B cell (primary cell): ENCODE measurements at regions not wholly inside any gene's neighbourhood (a gene's known extent, or its start where the extent isn't known, plus 50 kb on each side); places are given as distances from the start of the nearest gene placed in this dataset.

ENCODE experiments used
- ATAC-seq: fragments of 200-7000 bp; cut with Tn5 transposase; one replicate; pipeline ENCODE4 v1.10.0; 2021; ENCODE audit warnings: low read depth, mild to moderate bottlenecking, moderate number of reproducible peaks, moderate library complexity
- CTCF ChIA-PET: fragments of 350-600 bp; sonication (Branson Sonifier 250); formaldehyde crosslinking; loops from one replicate; lab custom pipeline; 2021; ENCODE audit warnings: antibody characterized with exemption, inconsistent platforms; lab: Charles Lee
- POLR2A ChIA-PET: fragments of 350-600 bp; sonication (Branson Sonifier 250); formaldehyde crosslinking; loops from one replicate; lab custom pipeline; 2021; ENCODE audit warnings: antibody characterized with exemption; lab: Charles Lee
- DNase-seq: peaks from one replicate; pipeline ENCODE4 v3.0.0; 2013
- H2AFZ ChIP-seq: 2 replicates; pipeline ENCODE4 v1.6.1; 2012; ENCODE audit warnings: mild to moderate bottlenecking, low read depth, low read length; ENCODE audit not compliant: insufficient read depth, poor library complexity, severe bottlenecking
- H3K27ac ChIP-seq, 2 donors: 1 replicate in 1 of 2; 2 replicates in 1 of 2; pipeline ENCODE4 v1.5.1; 2012 to 2013; ENCODE audit warnings: low read length in 2 of 2, mild to moderate bottlenecking in 2 of 2, moderate library complexity in 1 of 2
- H3K27me3 ChIP-seq, 4 experiments: fragments of 200-600 bp in 1 of 4; sonication (generic) in 1 of 4; replicated peaks in 1 of 4; 1 replicate in 2 of 4; 2 replicates in 2 of 4; pipeline versions ENCODE4 v1.6.1 to v1.7.0; 2013 to 2016; ENCODE audit warnings: low read length in 3 of 4, mild to moderate bottlenecking in 2 of 4, mixed read lengths in 1 of 4, moderate library complexity in 1 of 4; ENCODE audit not compliant: insufficient read depth in 4 of 4, control insufficient read depth in 3 of 4; ENCODE audit errors: control extremely low read depth in 1 of 4
- H3K36me3 ChIP-seq, 2 experiments: replicated peaks in 1 of 2; 1 replicate in 1 of 2; 2 replicates in 1 of 2; pipeline versions ENCODE4 v1.6.1 to v1.7.1; 2013; ENCODE audit warnings: low read length in 1 of 2; ENCODE audit not compliant: insufficient read depth in 2 of 2, control insufficient read depth in 1 of 2; ENCODE audit errors: control extremely low read depth in 1 of 2, extremely low read depth in 1 of 2
- H3K4me1 ChIP-seq, 2 donors: fragments of 200-600 bp in 1 of 2; sonication (generic) in 1 of 2; 1 replicate in 1 of 2; 2 replicates in 1 of 2; pipeline versions ENCODE4 v1.5.1 to v1.6.1; 2013 to 2017; ENCODE audit warnings: low read length in 2 of 2; ENCODE audit not compliant: control insufficient read depth in 2 of 2, insufficient read depth in 2 of 2
- H3K4me2 ChIP-seq: replicated peaks from 2 replicates; pipeline ENCODE3; 2012; ENCODE audit warnings: mild to moderate bottlenecking, low read depth, low read length; ENCODE audit not compliant: poor library complexity, severe bottlenecking
- H3K4me3 ChIP-seq, 5 experiments: fragments of 200-600 bp in 1 of 5; sonication (generic) in 1 of 5; 1 replicate in 3 of 5; 2 replicates in 2 of 5; pipeline versions ENCODE4 v1.5.1 to v1.7.0; 2011 to 2016; ENCODE audit warnings: low read length in 4 of 5, mild to moderate bottlenecking in 4 of 5, low read depth in 2 of 5, control low read depth in 1 of 5, moderate library complexity in 1 of 5; ENCODE audit not compliant: insufficient read depth in 1 of 5; ENCODE audit errors: control extremely low read depth in 1 of 5, extremely low read depth in 1 of 5
- H3K79me2 ChIP-seq: fragments of 200-600 bp; sonication (generic); one replicate; pipeline ENCODE4 v1.6.0; 2016; ENCODE audit warnings: low read length; ENCODE audit not compliant: control insufficient read depth, insufficient read depth
- H3K9ac ChIP-seq: fragments of 200-600 bp; sonication (generic); 2 replicates; pipeline ENCODE4 v1.6.1; 2017; ENCODE audit warnings: mild to moderate bottlenecking, low read length, moderate library complexity
- H3K9me3 ChIP-seq, 3 donors: one replicate each; pipeline versions ENCODE4 v1.6.1 to v1.7.1; 2013; ENCODE audit warnings: low read length in 2 of 3; ENCODE audit not compliant: control insufficient read depth in 2 of 3, insufficient read depth in 1 of 3; ENCODE audit errors: control extremely low read depth in 1 of 3
- H4K20me1 ChIP-seq: 2 replicates; pipeline ENCODE4 v1.6.0; 2012; ENCODE audit warnings: mild to moderate bottlenecking, low read length; ENCODE audit not compliant: insufficient read depth, control insufficient read depth, poor library complexity, severe bottlenecking
- H3K27ac Mint-ChIP-seq: one replicate; pipeline ENCODE4 v1.8.0; 2021; ENCODE audit warnings: mixed read lengths
- H3K27me3 Mint-ChIP-seq: one replicate; pipeline ENCODE4 v1.8.0; 2021; ENCODE audit warnings: mixed read lengths
- H3K4me1 Mint-ChIP-seq: one replicate; pipeline ENCODE4 v1.8.0; 2021; ENCODE audit warnings: mixed read lengths
- H3K4me3 Mint-ChIP-seq: one replicate; pipeline ENCODE4 v1.8.0; 2021; ENCODE audit warnings: mixed read lengths
- H3K9me3 Mint-ChIP-seq: one replicate; pipeline ENCODE4 v1.8.0; 2022; ENCODE audit warnings: mixed read lengths; ENCODE audit not compliant: insufficient read depth
- CTCF ChIP-seq: fragments of 200-600 bp; IDR thresholded peaks from one replicate; pipeline ENCODE4 v1.8.0; 2022; ENCODE audit warnings: antibody characterized with exemption, mild to moderate bottlenecking
- EZH2 ChIP-seq: IDR thresholded peaks from 2 replicates; pipeline ENCODE4 v1.6.1; 2012; ENCODE audit warnings: borderline replicate concordance, low read depth, mild to moderate bottlenecking, moderate library complexity, low read length; ENCODE audit not compliant: insufficient read depth, poor library complexity, severe bottlenecking
- WGBS: methylation state at CpG from one replicate; pipeline ENCODE4 v1.1.5; 2013; ENCODE audit warnings: missing lambda C conversion rate; ENCODE audit not compliant: insufficient coverage; 5-methylcytosine and 5-hydroxymethylcytosine counted together
- intact Hi-C: fragments of 100-400 bp; cut with micrococcal nuclease; formaldehyde crosslinking; loops from one replicate; pipeline ENCODE4 v1.10.0; 2022

- POLR2A ChIA-PET: no interaction called here
- intact Hi-C loops: no loop called here
- Histone ChIP-seq H4K20me1 (no peaks in the 10 kb centered on the region), H3K36me3 (no peaks in the 10 kb centered on the region), H3K4me3 (no peak overlapping the region), H3K79me2 (no peaks in the 10 kb centered on the region), H3K4me2 (no peak overlapping the region), H3K4me1 (no peaks in the 10 kb centered on the region), H3K9me3 (no peaks in the 10 kb centered on the region), H3K27ac (no peak overlapping the region), H2AFZ (no peak overlapping the region), H3K9ac (no peak overlapping the region), H3K27me3 (no peaks in the 10 kb centered on the region)
- no peak for ATAC-seq
- no peak for DNase-seq
- TF ChIP-seq CTCF: no peak
- no peak for TF ChIP-seq EZH2
- Mint-ChIP-seq H3K27me3 (no peaks in the 10 kb centered on the region), H3K27ac (no peak overlapping the region), H3K4me1 (no peaks in the 10 kb centered on the region), H3K9me3 (no peaks in the 10 kb centered on the region), H3K4me3 (no peak overlapping the region)
- CTCF ChIA-PET: no interaction called here
Observed at GRCh38 chr12:90611891-90612290, 343.1 kb downstream of the CCER1 start.

GRCh38 chr12:90611048-90611447 is 343.9 kb downstream of the CCER1 start:
- Mint-ChIP-seq H3K4me3 (no peak overlapping the region), H3K27me3 (no peaks in the 10 kb centered on the region), H3K9me3 (no peaks in the 10 kb centered on the region)

More at GRCh38 chr12:90611048-90611447, 343.9 kb downstream of the CCER1 start:
- TF ChIP-seq CTCF (no peak), EZH2 (no peak)
- WGBS: 100% methylated on average over 2 of the region's 3 CpGs
- H3K4me3 ChIP-seq: no peak overlapping the region
- CTCF ChIA-PET: no interaction called here
- no peak overlapping the region for H2AFZ ChIP-seq
- Mint-ChIP-seq H3K4me1 (no peaks in the 10 kb centered on the region), H3K27ac (no peak overlapping the region)
- ATAC-seq (no peak), DNase-seq (no peak)
- H3K4me1 ChIP-seq: no peaks in the 10 kb centered on the region
- POLR2A ChIA-PET: no interaction called here
- H3K4me2 ChIP-seq: no peak overlapping the region
- intact Hi-C loops: no loop called here
- H4K20me1 ChIP-seq: no peaks in the 10 kb centered on the region
- H3K9me3 ChIP-seq: no peaks in the 10 kb centered on the region
- no peaks in the 10 kb centered on the region for H3K36me3 ChIP-seq
- H3K9ac ChIP-seq: no peak overlapping the region
- H3K27ac ChIP-seq: no peak overlapping the region
- H3K79me2 ChIP-seq: no peaks in the 10 kb centered on the region
- no peaks in the 10 kb centered on the region for H3K27me3 ChIP-seq
